Fibroblast of pulmonary artery (primary cell): ENCODE measurements at regions not wholly inside any gene's neighbourhood (a gene's known extent, or its start where the extent isn't known, plus 50 kb on each side); places are given as distances from the start of the nearest gene placed in this dataset.

ENCODE experiments used
- DNase-seq: peaks from one replicate; pipeline ENCODE4 v3.0.0-alpha.2; 2010; ENCODE audit warnings: low read depth
- H3K4me3 ChIP-seq: replicated peaks from 2 replicates; pipeline ENCODE4 v1.5.1; 2011; ENCODE audit warnings: low read depth, mild to moderate bottlenecking, control low read depth, low read length, moderate library complexity
- CTCF ChIP-seq: IDR thresholded peaks from 2 replicates; pipeline ENCODE4 v1.5.1; 2011; ENCODE audit warnings: mild to moderate bottlenecking, control low read depth, low read length, inconsistent platforms; ENCODE audit errors: missing control alignments

GRCh38 chr10:125466685-125467084 is 216.3 kb downstream of the TEX36 start:
- no peak overlapping the region for H3K4me3 ChIP-seq
- DNase-seq, result no peak
- no peak for TF ChIP-seq CTCF

GRCh38 chr10:125462845-125463244 is 220.1 kb downstream of the TEX36 start:
- no peak for DNase-seq
- no peak overlapping the region for H3K4me3 ChIP-seq
- TF ChIP-seq CTCF, result no peak

DNA sequence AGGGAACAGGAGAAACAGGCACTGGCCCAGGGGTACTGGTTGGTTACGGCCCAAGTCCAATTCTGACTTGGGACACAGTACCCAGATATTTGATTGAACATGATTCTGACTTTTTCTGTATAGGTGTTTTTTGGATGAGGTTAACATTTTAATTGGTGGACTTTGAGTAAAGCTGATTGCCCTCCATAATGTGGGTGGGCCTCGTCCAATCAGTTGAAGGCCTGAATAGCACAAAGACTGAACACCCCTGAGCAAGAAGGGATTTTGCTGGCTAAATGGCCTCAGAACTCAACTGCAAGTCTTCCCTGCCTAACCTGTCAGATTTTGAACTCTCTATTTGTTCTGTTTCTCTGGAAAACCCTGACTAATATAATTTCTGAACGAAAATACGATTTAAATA is 222.6 kb downstream of the TEX36 start:
- DNase-seq, result no peak
- no peak overlapping the region for H3K4me3 ChIP-seq
- no peak for TF ChIP-seq CTCF

DNA sequence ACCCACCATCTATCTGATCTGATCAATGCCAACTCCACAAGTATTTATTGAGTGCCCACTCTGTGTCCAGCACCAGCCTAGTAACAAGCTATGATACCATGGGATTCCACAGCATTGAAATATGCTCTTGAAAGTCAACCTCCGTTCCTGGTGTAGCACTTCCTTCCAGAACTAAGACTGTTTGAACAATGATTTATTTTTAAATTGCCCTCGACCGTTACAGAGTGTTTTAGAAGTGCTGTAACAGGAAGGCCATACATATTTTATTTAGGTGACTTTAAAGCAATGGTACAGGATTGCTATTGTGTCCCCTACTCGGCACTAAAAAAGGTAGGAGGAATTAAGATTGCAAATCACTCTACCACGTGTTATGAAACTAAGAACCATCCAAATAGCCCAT is 225.6 kb downstream of the TEX36 start:
- DNase-seq, result no peak
- H3K4me3 ChIP-seq, result no peak overlapping the region
- no peak for TF ChIP-seq CTCF

DNA sequence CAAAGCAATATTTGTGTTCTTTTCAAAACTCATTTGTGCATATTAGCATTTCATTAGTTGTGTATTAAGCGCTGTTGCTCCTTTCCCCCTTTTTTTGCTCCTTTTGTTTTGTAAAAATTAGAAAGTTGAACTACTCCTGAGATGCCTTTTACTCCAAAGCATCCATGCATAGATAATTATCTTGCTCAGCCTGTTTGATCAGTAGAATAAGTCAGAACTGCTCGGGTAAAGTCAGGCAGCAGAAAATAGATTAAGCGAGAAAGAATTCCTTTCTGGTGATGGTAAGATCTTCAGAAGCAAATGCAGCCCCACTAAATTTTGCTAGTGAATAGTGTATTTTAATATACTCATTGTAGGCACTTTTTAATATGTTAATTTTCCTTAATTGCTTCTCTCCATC is 227.1 kb downstream of the TEX36 start:
- no peak overlapping the region for H3K4me3 ChIP-seq
- no peak for TF ChIP-seq CTCF
- no peak for DNase-seq

DNA sequence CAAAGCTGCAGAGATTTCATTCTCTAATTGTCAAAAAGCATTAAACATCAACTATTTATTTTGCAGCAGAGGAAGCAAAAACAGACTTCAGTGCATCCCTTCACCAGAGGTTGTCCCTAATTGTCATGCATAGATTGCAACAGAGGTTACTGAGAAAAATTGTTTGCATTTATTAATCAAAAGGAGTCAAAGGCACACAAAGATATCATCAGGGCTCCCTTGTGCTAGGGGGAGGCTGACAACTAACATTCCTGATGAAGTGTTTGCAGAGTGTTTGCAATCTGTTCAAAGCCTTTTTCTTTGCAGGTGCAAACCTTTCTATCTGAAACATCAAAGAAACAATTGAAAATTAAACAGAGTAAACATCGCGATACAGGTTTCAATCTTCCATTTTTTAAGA is 227.5 kb downstream of the TEX36 start:
- DNase-seq, result no peak
- H3K4me3 ChIP-seq, result no peak overlapping the region
- TF ChIP-seq CTCF, result no peak

- H3K4me3 ChIP-seq, result no peak overlapping the region
- no peak for TF ChIP-seq CTCF
- no peak for DNase-seq
These were observed 231.6 kb downstream of the TEX36 start for GRCh38 chr10:125451319-125451718.
